Stomach (tissue), 4 donors: ENCODE measurements at regions not wholly inside any gene's neighbourhood (a gene's known extent, or its start where the extent isn't known, plus 50 kb on each side); places are given as distances from the start of the nearest gene placed in this dataset.
"Not testable (repeated sequence)": the region's sequence is repeated elsewhere in the genome, so short reads cannot be mapped to it uniquely, and the experiment has no call there.

ENCODE experiments used
- EP300 ChIP-seq: sonication (generic); formaldehyde crosslinking; IDR thresholded peaks from one replicate; pipeline ENCODE4 v1.6.1; 2017; ENCODE audit warnings: antibody characterized with exemption
- POLR2A ChIP-seq, 4 donors: fragments of 450-650 bp; IDR thresholded peaks; one replicate each; pipeline ENCODE4 v1.6.1; 2016; ENCODE audit warnings: antibody characterized with exemption in 4 of 4, control low read depth in 2 of 4, mild to moderate bottlenecking in 1 of 4, moderate library complexity in 1 of 4
- POLR2AphosphoS5 ChIP-seq, 3 donors: sonication (generic); formaldehyde crosslinking; IDR thresholded peaks; one replicate each; pipeline ENCODE4 v1.6.1; 2016; ENCODE audit warnings: antibody characterized with exemption in 3 of 3
- TF ChIP-seq, protein P1 (sequence below), 7 experiments: fragments of 450-650 bp in 4 of 7; fragments of 200-600 bp in 3 of 7; sonication (generic) in 3 of 7; IDR thresholded peaks; one replicate each; pipeline ENCODE4 v1.5.1; 2016 to 2019; ENCODE audit warnings: antibody characterized with exemption in 7 of 7, control low read depth in 2 of 7, mild to moderate bottlenecking in 1 of 7

DNA sequence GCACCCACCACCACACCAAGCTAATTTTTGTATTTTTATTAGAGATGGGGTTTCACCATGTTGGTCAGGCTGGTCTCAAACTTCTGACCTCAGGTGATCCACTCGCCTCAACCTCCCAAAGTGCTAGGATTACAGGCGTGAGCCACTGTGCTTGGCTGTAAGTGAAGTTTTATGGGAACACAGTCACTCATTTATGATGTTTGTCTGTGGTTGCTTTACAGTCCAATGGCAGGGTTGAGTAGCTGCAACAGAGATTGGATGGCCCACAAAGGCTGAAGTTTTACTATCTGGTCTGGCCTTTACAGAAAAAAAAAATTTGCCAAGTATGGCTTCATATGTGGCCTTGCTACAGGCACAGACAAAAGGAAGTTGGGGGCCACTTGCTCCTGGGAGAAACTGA lies 743.2 kb downstream of the BCL11A start:
- TF ChIP-seq POLR2A (IDR thresholded peaks at IDR 0.05); POLR2AphosphoS5 (IDR thresholded peaks at IDR 0.05); EP300: not testable (repeated sequence)
- TF ChIP-seq, protein P1, sequence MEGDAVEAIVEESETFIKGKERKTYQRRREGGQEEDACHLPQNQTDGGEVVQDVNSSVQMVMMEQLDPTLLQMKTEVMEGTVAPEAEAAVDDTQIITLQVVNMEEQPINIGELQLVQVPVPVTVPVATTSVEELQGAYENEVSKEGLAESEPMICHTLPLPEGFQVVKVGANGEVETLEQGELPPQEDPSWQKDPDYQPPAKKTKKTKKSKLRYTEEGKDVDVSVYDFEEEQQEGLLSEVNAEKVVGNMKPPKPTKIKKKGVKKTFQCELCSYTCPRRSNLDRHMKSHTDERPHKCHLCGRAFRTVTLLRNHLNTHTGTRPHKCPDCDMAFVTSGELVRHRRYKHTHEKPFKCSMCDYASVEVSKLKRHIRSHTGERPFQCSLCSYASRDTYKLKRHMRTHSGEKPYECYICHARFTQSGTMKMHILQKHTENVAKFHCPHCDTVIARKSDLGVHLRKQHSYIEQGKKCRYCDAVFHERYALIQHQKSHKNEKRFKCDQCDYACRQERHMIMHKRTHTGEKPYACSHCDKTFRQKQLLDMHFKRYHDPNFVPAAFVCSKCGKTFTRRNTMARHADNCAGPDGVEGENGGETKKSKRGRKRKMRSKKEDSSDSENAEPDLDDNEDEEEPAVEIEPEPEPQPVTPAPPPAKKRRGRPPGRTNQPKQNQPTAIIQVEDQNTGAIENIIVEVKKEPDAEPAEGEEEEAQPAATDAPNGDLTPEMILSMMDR (IDR thresholded peaks at IDR 0.05) = not testable (repeated sequence)
